ENCODE measurements at regions not wholly inside any gene's neighbourhood (a gene's known extent, or its start where the extent isn't known, plus 50 kb on each side); places are given as distances from the start of the nearest gene placed in this dataset.
"Not testable (repeated sequence)": the region's sequence is repeated elsewhere in the genome, so short reads cannot be mapped to it uniquely, and the experiment has no call there.

GRCh38 chr10:89985446-89985845, 284.1 kb downstream of the KIF20B start:
- H3K9me3 ChIP-seq = no peaks in the 10 kb centered on the region
- H3K27ac ChIP-seq = no peak overlapping the region
- no peaks in the 10 kb centered on the region for H3K4me1 ChIP-seq
- intact Hi-C loops (cut with DNase I) = no loop called here
- no peak for TF ChIP-seq CTCF (IDR thresholded peaks at IDR 0.05)
- H3K27me3 ChIP-seq = no peaks in the 10 kb centered on the region
- no peak for DNase-seq (ENCODE audit: low spot score in 2 of 2)
- H3K4me3 ChIP-seq = no peak overlapping the region
- H3K36me3 ChIP-seq = no peaks in the 10 kb centered on the region

- DNase-seq (ENCODE audit: low spot score in 2 of 2); H3K36me3 ChIP-seq; H3K27ac ChIP-seq; H3K9me3 ChIP-seq; H3K4me3 ChIP-seq; H3K4me1 ChIP-seq; intact Hi-C loops (cut with DNase I); H3K27me3 ChIP-seq: not testable (repeated sequence)
Observed at GRCh38 chr10:89988361-89988760, 287.0 kb downstream of the KIF20B start.

- intact Hi-C loops (cut with DNase I) = no loop called here
- no peaks in the 10 kb centered on the region for H3K4me1 ChIP-seq
- DNase-seq (ENCODE audit: low spot score in 2 of 2) = no peak
- H3K27ac ChIP-seq = no peak overlapping the region
- H3K4me3 ChIP-seq = no peak overlapping the region
- no peaks in the 10 kb centered on the region for H3K27me3 ChIP-seq
- no peak for TF ChIP-seq CTCF (IDR thresholded peaks at IDR 0.05)
- peaks cover 0 to 13% of the 10 kb centered on the region in 2 donors for H3K9me3 ChIP-seq
- no peaks in the 10 kb centered on the region for H3K36me3 ChIP-seq
Observed at GRCh38 chr10:89992575-89992974, 291.2 kb downstream of the KIF20B start.

GRCh38 chr10:90007226-90007625, 305.8 kb downstream of the KIF20B start:
- Histone ChIP-seq H3K4me1 (no peaks in the 10 kb centered on the region), H3K27ac (no peak overlapping the region), H3K9me3 (no peaks in the 10 kb centered on the region), H3K27me3 (no peaks in the 10 kb centered on the region), H3K36me3 (no peaks in the 10 kb centered on the region), H3K4me3 (no peak overlapping the region)
- no peak for DNase-seq (ENCODE audit: low spot score in 2 of 2)
- intact Hi-C loops (cut with DNase I) = no loop called here
- no peak for TF ChIP-seq CTCF (IDR thresholded peaks at IDR 0.05)

- DNase-seq (ENCODE audit: low spot score in 2 of 2); H3K9me3 ChIP-seq; H3K27ac ChIP-seq; H3K4me1 ChIP-seq; H3K36me3 ChIP-seq; H3K27me3 ChIP-seq; intact Hi-C loops (cut with DNase I); H3K4me3 ChIP-seq: not testable (repeated sequence)
Observed at GRCh38 chr10:90011281-90011680, 309.9 kb downstream of the KIF20B start.

GRCh38 chr10:90018819-90019218, 317.4 kb downstream of the KIF20B start:
- H3K27ac ChIP-seq = no peak overlapping the region
- TF ChIP-seq CTCF (IDR thresholded peaks at IDR 0.05) = no peak
- H3K9me3 ChIP-seq = no peaks in the 10 kb centered on the region
- H3K4me1 ChIP-seq = no peaks in the 10 kb centered on the region
- H3K4me3 ChIP-seq = no peak overlapping the region
- no peaks in the 10 kb centered on the region for H3K36me3 ChIP-seq
- no peak for DNase-seq (ENCODE audit: low spot score in 2 of 2)
- no peaks in the 10 kb centered on the region for H3K27me3 ChIP-seq
- intact Hi-C loops (cut with DNase I) = no loop called here

- Histone ChIP-seq H3K27ac (no peak overlapping the region), H3K36me3 (no peaks in the 10 kb centered on the region), H3K4me1 (no peaks in the 10 kb centered on the region), H3K9me3 (no peaks in the 10 kb centered on the region), H3K4me3 (no peak overlapping the region), H3K27me3 (no peaks in the 10 kb centered on the region)
- intact Hi-C loops (cut with DNase I) = no loop called here
- no peak for TF ChIP-seq CTCF (IDR thresholded peaks at IDR 0.05)
- no peak for DNase-seq (ENCODE audit: low spot score in 2 of 2)
Observed at GRCh38 chr10:90020506-90020905, 319.1 kb downstream of the KIF20B start.
